Ovary (tissue), 3 donors: ENCODE measurements at regions not wholly inside any gene's neighbourhood (a gene's known extent, or its start where the extent isn't known, plus 50 kb on each side); places are given as distances from the start of the nearest gene placed in this dataset.

ENCODE experiments used
- EP300 ChIP-seq: sonication (generic); formaldehyde crosslinking; IDR thresholded peaks from one replicate; pipeline ENCODE4 v1.6.1; 2017; ENCODE audit warnings: antibody characterized with exemption
- POLR2A ChIP-seq: fragments of 450-650 bp; IDR thresholded peaks from one replicate; pipeline ENCODE4 v1.6.1; 2017; ENCODE audit warnings: antibody characterized with exemption, mild to moderate bottlenecking, moderate library complexity
- TF ChIP-seq, protein P1 (sequence below), 3 donors: fragments of 450-650 bp in 2 of 3; fragments of 200-600 bp in 1 of 3; IDR thresholded peaks; one replicate each; pipeline versions ENCODE4 v1.5.1 to v1.8.0; 2016 to 2022; ENCODE audit warnings: antibody characterized with exemption in 3 of 3, mild to moderate bottlenecking in 1 of 3
- donor health status: DM: no; HTN: no; CAD: no.

DNA sequence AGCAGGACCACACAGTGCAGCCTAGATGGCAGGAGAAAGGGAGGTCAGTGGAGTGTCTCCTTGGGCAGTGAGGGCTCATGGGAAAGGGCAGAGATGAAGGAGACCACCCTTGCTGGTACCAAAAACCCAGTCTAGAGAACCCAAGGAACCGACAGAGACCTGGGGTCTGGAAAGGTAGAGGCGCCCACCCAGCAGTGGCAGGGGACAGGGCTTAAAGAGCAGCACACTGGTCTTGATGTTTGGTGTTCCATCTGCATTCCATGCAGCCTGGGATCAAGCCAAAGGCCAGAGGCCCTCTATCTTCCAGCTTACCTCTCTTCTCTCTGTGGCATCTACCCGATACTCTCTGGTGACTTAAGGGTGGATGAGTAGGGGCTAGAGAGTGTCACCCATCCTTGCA, 127.5 kb downstream of the PJA1 start:
- TF ChIP-seq EP300 (no peak), POLR2A (no peak)
- TF ChIP-seq, protein P1, sequence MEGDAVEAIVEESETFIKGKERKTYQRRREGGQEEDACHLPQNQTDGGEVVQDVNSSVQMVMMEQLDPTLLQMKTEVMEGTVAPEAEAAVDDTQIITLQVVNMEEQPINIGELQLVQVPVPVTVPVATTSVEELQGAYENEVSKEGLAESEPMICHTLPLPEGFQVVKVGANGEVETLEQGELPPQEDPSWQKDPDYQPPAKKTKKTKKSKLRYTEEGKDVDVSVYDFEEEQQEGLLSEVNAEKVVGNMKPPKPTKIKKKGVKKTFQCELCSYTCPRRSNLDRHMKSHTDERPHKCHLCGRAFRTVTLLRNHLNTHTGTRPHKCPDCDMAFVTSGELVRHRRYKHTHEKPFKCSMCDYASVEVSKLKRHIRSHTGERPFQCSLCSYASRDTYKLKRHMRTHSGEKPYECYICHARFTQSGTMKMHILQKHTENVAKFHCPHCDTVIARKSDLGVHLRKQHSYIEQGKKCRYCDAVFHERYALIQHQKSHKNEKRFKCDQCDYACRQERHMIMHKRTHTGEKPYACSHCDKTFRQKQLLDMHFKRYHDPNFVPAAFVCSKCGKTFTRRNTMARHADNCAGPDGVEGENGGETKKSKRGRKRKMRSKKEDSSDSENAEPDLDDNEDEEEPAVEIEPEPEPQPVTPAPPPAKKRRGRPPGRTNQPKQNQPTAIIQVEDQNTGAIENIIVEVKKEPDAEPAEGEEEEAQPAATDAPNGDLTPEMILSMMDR (IDR thresholded peaks at IDR 0.05) = no peak
